GM23338 (cell line): ENCODE measurements at regions not wholly inside any gene's neighbourhood (a gene's known extent, or its start where the extent isn't known, plus 50 kb on each side); places are given as distances from the start of the nearest gene placed in this dataset.

Experiments
- ATAC-seq: fragments of 200-7000 bp; cut with Tn5 transposase; 3 replicates; pipeline ENCODE4 v1.9.1; 2020
- DNase-seq: peaks from one replicate; pipeline ENCODE4 v3.0.0-alpha.2; 2015; ENCODE audit warnings: low spot score
- H2AFZ ChIP-seq: fragments of 200-600 bp; sonication (generic); 2 replicates; pipeline ENCODE4 v1.8.0; 2016; ENCODE audit warnings: antibody characterized with exemption, mild to moderate bottlenecking, moderate library complexity
- H3F3A ChIP-seq: fragments of 200-600 bp; sonication (generic); replicated peaks from 2 replicates; pipeline ENCODE4 v1.8.0; 2017; ENCODE audit warnings: antibody characterized with exemption, mixed run types, low read depth
- H3K27ac ChIP-seq: fragments of 200-600 bp; sonication (generic); 2 replicates; pipeline ENCODE4 v1.6.1; 2016; ENCODE audit warnings: low read depth
- H3K27me3 ChIP-seq: fragments of 200-600 bp; sonication (generic); 2 replicates; pipeline ENCODE4 v1.8.0; 2016; ENCODE audit warnings: mild to moderate bottlenecking, mixed run types, moderate library complexity; ENCODE audit not compliant: insufficient read depth
- H3K36me3 ChIP-seq: fragments of 200-600 bp; sonication (generic); 2 replicates; pipeline ENCODE4 v1.8.0; 2016; ENCODE audit warnings: mild to moderate bottlenecking; ENCODE audit not compliant: insufficient read depth
- H3K4me1 ChIP-seq: fragments of 200-600 bp; sonication (generic); 2 replicates; pipeline ENCODE4 v1.8.0; 2016; ENCODE audit warnings: mild to moderate bottlenecking, moderate library complexity; ENCODE audit not compliant: insufficient read depth
- H3K4me2 ChIP-seq: fragments of 200-600 bp; sonication (generic); 2 replicates; pipeline ENCODE4 v1.7.1; 2017; ENCODE audit warnings: mixed run types
- H3K4me3 ChIP-seq: fragments of 200-600 bp; sonication (generic); 2 replicates; pipeline ENCODE4 v1.6.1; 2016; ENCODE audit warnings: mixed run types
- H3K79me2 ChIP-seq: fragments of 200-600 bp; sonication (generic); replicated peaks from 2 replicates; pipeline ENCODE4 v1.8.0; 2017; ENCODE audit warnings: mild to moderate bottlenecking; ENCODE audit not compliant: insufficient read depth
- H3K9me2 ChIP-seq: fragments of 200-600 bp; sonication (generic); 2 replicates; pipeline ENCODE4 v1.8.0; 2017; ENCODE audit not compliant: insufficient read depth
- H4K20me1 ChIP-seq: fragments of 200-600 bp; sonication (generic); replicated peaks from 2 replicates; pipeline ENCODE4 v1.8.0; 2017; ENCODE audit warnings: mild to moderate bottlenecking; ENCODE audit not compliant: insufficient read depth
- H3K27ac Mint-ChIP-seq: 2 replicates; pipeline ENCODE4 v1.8.0; 2020; ENCODE audit warnings: inconsistent platforms, mild to moderate bottlenecking, moderate library complexity, mixed read lengths
- H3K27me3 Mint-ChIP-seq: 3 replicates; pipeline ENCODE4 v1.8.0; 2022; ENCODE audit warnings: low read depth, mild to moderate bottlenecking, moderate library complexity, mixed read lengths, inconsistent platforms; ENCODE audit not compliant: insufficient read depth, poor library complexity
- H3K36me3 Mint-ChIP-seq: 3 replicates; pipeline ENCODE4 v1.8.0; 2021; ENCODE audit warnings: low read depth, mild to moderate bottlenecking, inconsistent platforms, moderate library complexity, mixed read lengths
- H3K4me1 Mint-ChIP-seq: 3 replicates; pipeline ENCODE4 v1.8.0; 2020; ENCODE audit warnings: mild to moderate bottlenecking, inconsistent platforms, mixed read lengths
- H3K4me3 Mint-ChIP-seq: 3 replicates; pipeline ENCODE4 v1.8.0; 2021; ENCODE audit warnings: moderate library complexity, mild to moderate bottlenecking, inconsistent platforms, mixed read lengths
- H3K9me3 Mint-ChIP-seq: 3 replicates; pipeline ENCODE4 v1.8.0; 2020; ENCODE audit warnings: moderate library complexity, mild to moderate bottlenecking, inconsistent platforms, mixed read lengths
- CREB1 ChIP-seq: fragments of 250-450 bp; sonication (Bioruptor Pico); IDR thresholded peaks from 2 replicates; pipeline ENCODE4 v1.5.0; 2020; ENCODE audit warnings: low read depth, mild to moderate bottlenecking, moderate library complexity
- JUNB ChIP-seq: IDR thresholded peaks from one replicate; pipeline ENCODE4 v1.6.1; 2016; ENCODE audit warnings: antibody characterized with exemption; ENCODE audit not compliant: unreplicated experiment
- NANOG ChIP-seq: IDR thresholded peaks from 2 replicates; pipeline ENCODE4 v1.6.1; 2016; ENCODE audit warnings: antibody characterized with exemption, borderline replicate concordance
- ZNF331 ChIP-seq: fragments of 250-450 bp; sonication (Bioruptor Pico); IDR thresholded peaks from 2 replicates; pipeline ENCODE4 v1.5.0; 2020; ENCODE audit warnings: low read depth, mild to moderate bottlenecking, moderate library complexity
- TF ChIP-seq, protein P1 (sequence below): fragments of 250-450 bp; sonication (Bioruptor Pico); IDR thresholded peaks from 2 replicates; pipeline ENCODE4 v1.5.0; 2020; ENCODE audit warnings: mild to moderate bottlenecking, moderate library complexity

DNA sequence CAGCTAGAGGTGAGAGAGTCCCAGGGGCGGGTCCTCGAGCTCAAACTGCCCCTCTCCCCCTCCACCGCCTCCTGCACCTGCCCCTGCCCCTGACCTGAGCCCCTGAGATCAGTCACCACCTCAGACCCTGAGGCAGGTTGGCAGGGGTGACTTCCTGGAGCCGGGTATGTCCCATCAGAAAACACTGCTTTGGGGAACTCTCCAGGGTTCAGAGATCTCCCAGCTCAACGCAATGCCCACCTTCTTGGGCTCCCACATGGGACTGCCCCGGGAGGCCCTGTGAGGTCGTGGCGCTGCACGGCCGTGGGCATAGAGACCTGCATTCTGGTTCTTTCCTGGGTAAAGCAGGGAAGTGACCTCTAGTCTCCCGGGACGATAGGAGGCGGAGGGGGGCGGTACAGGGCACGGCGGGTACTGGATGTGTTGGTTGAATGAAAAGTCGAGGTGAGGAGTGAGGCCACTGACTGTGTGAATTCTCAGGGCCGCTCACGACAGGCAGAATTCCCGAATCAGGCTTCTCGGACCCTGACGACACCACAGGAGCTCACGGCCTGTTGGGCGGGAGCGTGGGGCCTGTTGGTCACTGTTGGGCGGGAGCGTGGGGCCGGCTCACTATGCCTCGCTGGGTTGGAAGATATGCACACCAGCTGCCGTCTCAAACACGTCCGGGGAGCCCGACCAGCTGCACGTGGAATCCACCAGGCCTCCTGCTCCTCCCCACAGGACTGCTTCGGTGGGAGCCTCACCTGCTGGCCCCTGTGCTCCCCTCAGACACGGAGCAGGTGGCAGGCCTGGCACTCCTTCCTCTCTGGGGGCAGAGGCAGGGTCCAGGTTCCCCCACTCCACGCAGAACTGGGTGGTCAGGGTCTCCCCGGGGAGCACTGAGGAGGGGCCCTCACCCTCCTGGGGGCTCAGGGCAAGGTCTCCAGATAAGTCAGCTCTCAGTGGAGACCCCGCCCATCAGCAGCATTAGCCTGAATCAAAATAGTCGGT, 178.0 kb upstream of the PPP1R26 start (continued):
- TF ChIP-seq, protein P1, sequence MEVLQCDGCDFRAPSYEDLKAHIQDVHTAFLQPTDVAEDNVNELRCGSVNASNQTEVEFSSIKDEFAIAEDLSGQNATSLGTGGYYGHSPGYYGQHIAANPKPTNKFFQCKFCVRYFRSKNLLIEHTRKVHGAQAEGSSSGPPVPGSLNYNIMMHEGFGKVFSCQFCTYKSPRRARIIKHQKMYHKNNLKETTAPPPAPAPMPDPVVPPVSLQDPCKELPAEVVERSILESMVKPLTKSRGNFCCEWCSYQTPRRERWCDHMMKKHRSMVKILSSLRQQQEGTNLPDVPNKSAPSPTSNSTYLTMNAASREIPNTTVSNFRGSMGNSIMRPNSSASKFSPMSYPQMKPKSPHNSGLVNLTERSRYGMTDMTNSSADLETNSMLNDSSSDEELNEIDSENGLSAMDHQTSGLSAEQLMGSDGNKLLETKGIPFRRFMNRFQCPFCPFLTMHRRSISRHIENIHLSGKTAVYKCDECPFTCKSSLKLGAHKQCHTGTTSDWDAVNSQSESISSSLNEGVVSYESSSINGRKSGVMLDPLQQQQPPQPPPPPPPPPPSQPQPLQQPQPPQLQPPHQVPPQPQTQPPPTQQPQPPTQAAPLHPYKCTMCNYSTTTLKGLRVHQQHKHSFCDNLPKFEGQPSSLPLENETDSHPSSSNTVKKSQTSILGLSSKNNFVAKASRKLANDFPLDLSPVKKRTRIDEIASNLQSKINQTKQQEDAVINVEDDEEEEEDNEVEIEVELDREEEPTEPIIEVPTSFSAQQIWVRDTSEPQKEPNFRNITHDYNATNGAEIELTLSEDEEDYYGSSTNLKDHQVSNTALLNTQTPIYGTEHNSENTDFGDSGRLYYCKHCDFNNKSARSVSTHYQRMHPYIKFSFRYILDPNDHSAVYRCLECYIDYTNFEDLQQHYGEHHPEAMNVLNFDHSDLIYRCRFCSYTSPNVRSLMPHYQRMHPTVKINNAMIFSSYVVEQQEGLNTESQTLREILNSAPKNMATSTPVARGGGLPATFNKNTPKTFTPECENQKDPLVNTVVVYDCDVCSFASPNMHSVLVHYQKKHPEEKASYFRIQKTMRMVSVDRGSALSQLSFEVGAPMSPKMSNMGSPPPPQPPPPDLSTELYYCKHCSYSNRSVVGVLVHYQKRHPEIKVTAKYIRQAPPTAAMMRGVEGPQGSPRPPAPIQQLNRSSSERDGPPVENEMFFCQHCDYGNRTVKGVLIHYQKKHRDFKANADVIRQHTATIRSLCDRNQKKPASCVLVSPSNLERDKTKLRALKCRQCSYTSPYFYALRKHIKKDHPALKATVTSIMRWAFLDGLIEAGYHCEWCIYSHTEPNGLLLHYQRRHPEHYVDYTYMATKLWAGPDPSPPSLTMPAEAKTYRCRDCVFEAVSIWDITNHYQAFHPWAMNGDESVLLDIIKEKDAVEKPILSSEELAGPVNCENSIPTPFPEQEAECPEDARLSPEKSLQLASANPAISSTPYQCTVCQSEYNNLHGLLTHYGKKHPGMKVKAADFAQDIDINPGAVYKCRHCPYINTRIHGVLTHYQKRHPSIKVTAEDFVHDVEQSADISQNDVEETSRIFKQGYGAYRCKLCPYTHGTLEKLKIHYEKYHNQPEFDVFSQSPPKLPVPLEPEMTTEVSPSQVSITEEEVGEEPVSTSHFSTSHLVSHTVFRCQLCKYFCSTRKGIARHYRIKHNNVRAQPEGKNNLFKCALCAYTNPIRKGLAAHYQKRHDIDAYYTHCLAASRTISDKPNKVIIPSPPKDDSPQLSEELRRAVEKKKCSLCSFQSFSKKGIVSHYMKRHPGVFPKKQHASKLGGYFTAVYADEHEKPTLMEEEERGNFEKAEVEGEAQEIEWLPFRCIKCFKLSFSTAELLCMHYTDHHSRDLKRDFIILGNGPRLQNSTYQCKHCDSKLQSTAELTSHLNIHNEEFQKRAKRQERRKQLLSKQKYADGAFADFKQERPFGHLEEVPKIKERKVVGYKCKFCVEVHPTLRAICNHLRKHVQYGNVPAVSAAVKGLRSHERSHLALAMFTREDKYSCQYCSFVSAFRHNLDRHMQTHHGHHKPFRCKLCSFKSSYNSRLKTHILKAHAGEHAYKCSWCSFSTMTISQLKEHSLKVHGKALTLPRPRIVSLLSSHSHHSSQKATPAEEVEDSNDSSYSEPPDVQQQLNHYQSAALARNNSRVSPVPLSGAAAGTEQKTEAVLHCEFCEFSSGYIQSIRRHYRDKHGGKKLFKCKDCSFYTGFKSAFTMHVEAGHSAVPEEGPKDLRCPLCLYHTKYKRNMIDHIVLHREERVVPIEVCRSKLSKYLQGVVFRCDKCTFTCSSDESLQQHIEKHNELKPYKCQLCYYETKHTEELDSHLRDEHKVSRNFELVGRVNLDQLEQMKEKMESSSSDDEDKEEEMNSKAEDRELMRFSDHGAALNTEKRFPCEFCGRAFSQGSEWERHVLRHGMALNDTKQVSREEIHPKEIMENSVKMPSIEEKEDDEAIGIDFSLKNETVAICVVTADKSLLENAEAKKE (CRISPR knock-in tag): no peak
- TF ChIP-seq CREB1 (CRISPR knock-in tag): no peak
- no peak for TF ChIP-seq NANOG

- Histone ChIP-seq H4K20me1 (no peaks in the 10 kb centered on the region), H3K4me2 (no peak overlapping the region), H3K4me1 (no peaks in the 10 kb centered on the region), H3K9me2 (no peaks in the 10 kb centered on the region; the same call in 1 of the 2 replicates), H3K79me2 (no peaks in the 10 kb centered on the region), H3K36me3 (no peaks in the 10 kb centered on the region), H3K27me3 (no peaks in the 10 kb centered on the region), H3K4me3 (no peak overlapping the region), H2AFZ (no peak overlapping the region), H3K27ac (no peak overlapping the region), H3F3A (no peaks in the 10 kb centered on the region)
- H3K27ac Mint-ChIP-seq: no peak overlapping the region
- ATAC-seq (no peak), DNase-seq (no peak)
- peaks cover 6% of the 10 kb centered on the region for H3K9me3 Mint-ChIP-seq
- no peak overlapping the region for H3K4me3 Mint-ChIP-seq
- H3K36me3 Mint-ChIP-seq: peaks cover 4% of the 10 kb centered on the region
- H3K27me3 Mint-ChIP-seq: peaks cover 18% of the 10 kb centered on the region
- peaks cover 8% of the 10 kb centered on the region for H3K4me1 Mint-ChIP-seq
- TF ChIP-seq ZNF331 (CRISPR knock-in tag) (no peak), JUNB (no peak)
- TF ChIP-seq, protein P1 (CRISPR knock-in tag): no peak
Measured at GRCh38 chr9:135302329-135303279, 177.0 kb upstream of the PPP1R26 start.
